K562 (cell line): ENCODE measurements at regions not wholly inside any gene's neighbourhood (a gene's known extent, or its start where the extent isn't known, plus 50 kb on each side); places are given as distances from the start of the nearest gene placed in this dataset.

Source experiments
- HDAC3 ChIP-seq: fragments of 450-650 bp; IDR thresholded peaks from 2 replicates; pipeline ENCODE4 v1.6.1; 2018; ENCODE audit warnings: borderline replicate concordance, mild to moderate bottlenecking, moderate library complexity; ENCODE audit not compliant: partially characterized antibody
- IFI16 ChIP-seq: fragments of 250-450 bp; sonication (Bioruptor Pico); IDR thresholded peaks from 2 replicates; pipeline ENCODE4 v2.1.2; 2022; ENCODE audit warnings: mild to moderate bottlenecking, inconsistent platforms
- ILF3 ChIP-seq: fragments of 450-650 bp; IDR thresholded peaks from 2 replicates; pipeline ENCODE4 v1.6.1; 2018; ENCODE audit warnings: antibody characterized with exemption, mild to moderate bottlenecking, moderate library complexity, borderline replicate concordance
- KAT7 ChIP-seq: sonication (generic); formaldehyde crosslinking; IDR thresholded peaks from 2 replicates; pipeline ENCODE4 v1.8.0; 2022; ENCODE audit warnings: missing genetic modification reagents, mild to moderate bottlenecking, borderline replicate concordance
- SRSF1 ChIP-seq: fragments of 200-400 bp; formaldehyde crosslinking; IDR thresholded peaks from 2 replicates; pipeline ENCODE4 v1.6.1; 2017; ENCODE audit warnings: mild to moderate bottlenecking, low read depth, low read length, moderate library complexity
- TCF3 ChIP-seq: sonication (generic); formaldehyde crosslinking; IDR thresholded peaks from 2 replicates; pipeline ENCODE4 v1.4.0; 2020; ENCODE audit warnings: mild to moderate bottlenecking, missing genetic modification reagents
- ZNF3 ChIP-seq: fragments of 250-450 bp; sonication (Bioruptor Pico); IDR thresholded peaks from 2 replicates; pipeline ENCODE4 v1.5.0; 2021; ENCODE audit warnings: mild to moderate bottlenecking, moderate library complexity
- ZNF354B ChIP-seq: fragments of 250-450 bp; sonication (Bioruptor Pico); IDR thresholded peaks from 2 replicates; pipeline ENCODE4 v1.4.0; 2020
- TF ChIP-seq, protein P1 (sequence below), 2 experiments: fragments of 450-650 bp in 1 of 2; IDR thresholded peaks; 2 replicates each; pipeline ENCODE4 v1.6.1; 2011 to 2017; ENCODE audit warnings: low read depth in 2 of 2, antibody characterized with exemption in 1 of 2, borderline replicate concordance in 1 of 2, low read length in 1 of 2, mild to moderate bottlenecking in 1 of 2, mixed read lengths in 1 of 2; ENCODE audit not compliant: control insufficient read depth in 1 of 2
- TF ChIP-seq, protein P2 (sequence below): fragments of 450-650 bp; IDR thresholded peaks from 2 replicates; pipeline ENCODE4 v1.6.1; 2018; ENCODE audit not compliant: partially characterized antibody
- TF ChIP-seq, protein P3 (sequence below): fragments of 250-450 bp; sonication (Bioruptor Pico); IDR thresholded peaks from 2 replicates; pipeline ENCODE4 v1.4.0; 2020

DNA sequence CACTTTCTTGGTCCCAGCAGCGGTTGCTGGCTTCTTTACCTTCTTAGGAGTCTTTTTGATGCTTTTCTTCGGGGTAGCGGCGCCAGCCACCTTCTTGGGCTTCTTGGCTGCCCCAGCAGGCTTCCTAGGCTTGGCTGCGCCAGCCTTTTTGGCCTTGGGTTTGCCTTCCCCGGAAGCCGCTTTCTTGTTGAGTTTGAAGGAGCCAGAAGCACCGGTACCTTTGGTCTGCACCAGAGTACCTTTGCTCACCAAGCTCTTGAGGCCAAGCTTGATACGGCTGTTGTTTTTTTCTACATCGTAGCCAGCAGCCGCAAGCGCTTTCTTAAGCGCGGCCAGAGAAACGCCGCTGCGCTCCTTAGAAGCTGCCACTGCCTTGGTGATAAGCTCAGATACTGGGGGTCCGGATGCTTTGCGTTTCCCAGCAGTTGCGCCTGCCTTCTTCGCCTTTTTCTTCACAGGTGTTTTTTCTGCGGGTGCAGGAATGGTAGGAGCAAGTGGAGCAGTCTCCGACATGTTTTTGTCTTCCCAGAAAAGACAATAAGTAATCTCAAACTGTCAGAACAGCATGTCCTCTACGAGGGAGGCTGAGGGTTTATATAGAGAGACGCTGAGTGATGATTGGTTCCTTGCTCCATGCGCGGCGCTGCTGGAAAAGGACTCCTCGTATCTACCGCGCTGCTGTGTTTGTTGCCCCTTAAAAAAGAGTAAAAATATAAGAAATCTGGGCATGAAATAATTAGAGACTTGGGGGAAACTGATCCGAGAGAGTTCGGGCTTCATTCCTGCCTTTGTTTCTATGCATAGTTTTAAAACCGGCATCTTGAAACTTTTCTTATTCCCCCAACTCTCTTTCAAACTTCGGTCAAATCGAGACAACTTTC lies 130.3 kb upstream of the BTN3A2 start (continued):
- TF ChIP-seq ZNF3 (CRISPR knock-in tag) = no peak
- TF ChIP-seq, protein P1, sequence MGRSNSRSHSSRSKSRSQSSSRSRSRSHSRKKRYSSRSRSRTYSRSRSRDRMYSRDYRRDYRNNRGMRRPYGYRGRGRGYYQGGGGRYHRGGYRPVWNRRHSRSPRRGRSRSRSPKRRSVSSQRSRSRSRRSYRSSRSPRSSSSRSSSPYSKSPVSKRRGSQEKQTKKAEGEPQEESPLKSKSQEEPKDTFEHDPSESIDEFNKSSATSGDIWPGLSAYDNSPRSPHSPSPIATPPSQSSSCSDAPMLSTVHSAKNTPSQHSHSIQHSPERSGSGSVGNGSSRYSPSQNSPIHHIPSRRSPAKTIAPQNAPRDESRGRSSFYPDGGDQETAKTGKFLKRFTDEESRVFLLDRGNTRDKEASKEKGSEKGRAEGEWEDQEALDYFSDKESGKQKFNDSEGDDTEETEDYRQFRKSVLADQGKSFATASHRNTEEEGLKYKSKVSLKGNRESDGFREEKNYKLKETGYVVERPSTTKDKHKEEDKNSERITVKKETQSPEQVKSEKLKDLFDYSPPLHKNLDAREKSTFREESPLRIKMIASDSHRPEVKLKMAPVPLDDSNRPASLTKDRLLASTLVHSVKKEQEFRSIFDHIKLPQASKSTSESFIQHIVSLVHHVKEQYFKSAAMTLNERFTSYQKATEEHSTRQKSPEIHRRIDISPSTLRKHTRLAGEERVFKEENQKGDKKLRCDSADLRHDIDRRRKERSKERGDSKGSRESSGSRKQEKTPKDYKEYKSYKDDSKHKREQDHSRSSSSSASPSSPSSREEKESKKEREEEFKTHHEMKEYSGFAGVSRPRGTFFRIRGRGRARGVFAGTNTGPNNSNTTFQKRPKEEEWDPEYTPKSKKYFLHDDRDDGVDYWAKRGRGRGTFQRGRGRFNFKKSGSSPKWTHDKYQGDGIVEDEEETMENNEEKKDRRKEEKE (IDR thresholded peaks at IDR 0.05; ENCODE audit: borderline replicate concordance in 1 of 2, control insufficient read depth in 1 of 2, low read depth in 2 of 2, low read length in 1 of 2) = peak; percentile 55 to 92; a peak in 3 of 4 replicates
- peak; percentile 13; the same call in 1 of the 2 replicates for TF ChIP-seq TCF3 (CRISPR knock-in tag)
- 0 out of 2 replicates have a peak, but pooled peaks have one; percentile 18 for TF ChIP-seq KAT7 (CRISPR knock-in tag)
- 0 out of 2 replicates have a peak, but pooled peaks have one; percentile 7 for TF ChIP-seq IFI16 (CRISPR knock-in tag)
- TF ChIP-seq, protein P2, sequence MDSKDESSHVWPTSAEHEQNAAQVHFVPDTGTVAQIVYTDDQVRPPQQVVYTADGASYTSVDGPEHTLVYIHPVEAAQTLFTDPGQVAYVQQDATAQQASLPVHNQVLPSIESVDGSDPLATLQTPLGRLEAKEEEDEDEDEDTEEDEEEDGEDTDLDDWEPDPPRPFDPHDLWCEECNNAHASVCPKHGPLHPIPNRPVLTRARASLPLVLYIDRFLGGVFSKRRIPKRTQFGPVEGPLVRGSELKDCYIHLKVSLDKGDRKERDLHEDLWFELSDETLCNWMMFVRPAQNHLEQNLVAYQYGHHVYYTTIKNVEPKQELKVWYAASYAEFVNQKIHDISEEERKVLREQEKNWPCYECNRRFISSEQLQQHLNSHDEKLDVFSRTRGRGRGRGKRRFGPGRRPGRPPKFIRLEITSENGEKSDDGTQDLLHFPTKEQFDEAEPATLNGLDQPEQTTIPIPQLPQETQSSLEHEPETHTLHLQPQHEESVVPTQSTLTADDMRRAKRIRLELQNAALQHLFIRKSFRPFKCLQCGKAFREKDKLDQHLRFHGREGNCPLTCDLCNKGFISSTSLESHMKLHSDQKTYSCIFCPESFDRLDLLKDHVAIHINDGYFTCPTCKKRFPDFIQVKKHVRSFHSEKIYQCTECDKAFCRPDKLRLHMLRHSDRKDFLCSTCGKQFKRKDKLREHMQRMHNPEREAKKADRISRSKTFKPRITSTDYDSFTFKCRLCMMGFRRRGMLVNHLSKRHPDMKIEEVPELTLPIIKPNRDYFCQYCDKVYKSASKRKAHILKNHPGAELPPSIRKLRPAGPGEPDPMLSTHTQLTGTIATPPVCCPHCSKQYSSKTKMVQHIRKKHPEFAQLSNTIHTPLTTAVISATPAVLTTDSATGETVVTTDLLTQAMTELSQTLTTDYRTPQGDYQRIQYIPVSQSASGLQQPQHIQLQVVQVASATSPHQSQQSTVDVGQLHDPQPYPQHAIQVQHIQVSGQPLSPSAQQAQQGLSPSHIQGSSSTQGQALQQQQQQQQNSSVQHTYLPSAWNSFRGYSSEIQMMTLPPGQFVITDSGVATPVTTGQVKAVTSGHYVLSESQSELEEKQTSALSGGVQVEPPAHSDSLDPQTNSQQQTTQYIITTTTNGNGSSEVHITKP = peak; percentile 17
- TF ChIP-seq ILF3 = peak; percentile 26; the same call in 1 of the 2 replicates
- TF ChIP-seq SRSF1 = no peak
- TF ChIP-seq ZNF354B (CRISPR knock-in tag) = no peak; the same call in 1 of the 2 replicates
- TF ChIP-seq, protein P3, sequence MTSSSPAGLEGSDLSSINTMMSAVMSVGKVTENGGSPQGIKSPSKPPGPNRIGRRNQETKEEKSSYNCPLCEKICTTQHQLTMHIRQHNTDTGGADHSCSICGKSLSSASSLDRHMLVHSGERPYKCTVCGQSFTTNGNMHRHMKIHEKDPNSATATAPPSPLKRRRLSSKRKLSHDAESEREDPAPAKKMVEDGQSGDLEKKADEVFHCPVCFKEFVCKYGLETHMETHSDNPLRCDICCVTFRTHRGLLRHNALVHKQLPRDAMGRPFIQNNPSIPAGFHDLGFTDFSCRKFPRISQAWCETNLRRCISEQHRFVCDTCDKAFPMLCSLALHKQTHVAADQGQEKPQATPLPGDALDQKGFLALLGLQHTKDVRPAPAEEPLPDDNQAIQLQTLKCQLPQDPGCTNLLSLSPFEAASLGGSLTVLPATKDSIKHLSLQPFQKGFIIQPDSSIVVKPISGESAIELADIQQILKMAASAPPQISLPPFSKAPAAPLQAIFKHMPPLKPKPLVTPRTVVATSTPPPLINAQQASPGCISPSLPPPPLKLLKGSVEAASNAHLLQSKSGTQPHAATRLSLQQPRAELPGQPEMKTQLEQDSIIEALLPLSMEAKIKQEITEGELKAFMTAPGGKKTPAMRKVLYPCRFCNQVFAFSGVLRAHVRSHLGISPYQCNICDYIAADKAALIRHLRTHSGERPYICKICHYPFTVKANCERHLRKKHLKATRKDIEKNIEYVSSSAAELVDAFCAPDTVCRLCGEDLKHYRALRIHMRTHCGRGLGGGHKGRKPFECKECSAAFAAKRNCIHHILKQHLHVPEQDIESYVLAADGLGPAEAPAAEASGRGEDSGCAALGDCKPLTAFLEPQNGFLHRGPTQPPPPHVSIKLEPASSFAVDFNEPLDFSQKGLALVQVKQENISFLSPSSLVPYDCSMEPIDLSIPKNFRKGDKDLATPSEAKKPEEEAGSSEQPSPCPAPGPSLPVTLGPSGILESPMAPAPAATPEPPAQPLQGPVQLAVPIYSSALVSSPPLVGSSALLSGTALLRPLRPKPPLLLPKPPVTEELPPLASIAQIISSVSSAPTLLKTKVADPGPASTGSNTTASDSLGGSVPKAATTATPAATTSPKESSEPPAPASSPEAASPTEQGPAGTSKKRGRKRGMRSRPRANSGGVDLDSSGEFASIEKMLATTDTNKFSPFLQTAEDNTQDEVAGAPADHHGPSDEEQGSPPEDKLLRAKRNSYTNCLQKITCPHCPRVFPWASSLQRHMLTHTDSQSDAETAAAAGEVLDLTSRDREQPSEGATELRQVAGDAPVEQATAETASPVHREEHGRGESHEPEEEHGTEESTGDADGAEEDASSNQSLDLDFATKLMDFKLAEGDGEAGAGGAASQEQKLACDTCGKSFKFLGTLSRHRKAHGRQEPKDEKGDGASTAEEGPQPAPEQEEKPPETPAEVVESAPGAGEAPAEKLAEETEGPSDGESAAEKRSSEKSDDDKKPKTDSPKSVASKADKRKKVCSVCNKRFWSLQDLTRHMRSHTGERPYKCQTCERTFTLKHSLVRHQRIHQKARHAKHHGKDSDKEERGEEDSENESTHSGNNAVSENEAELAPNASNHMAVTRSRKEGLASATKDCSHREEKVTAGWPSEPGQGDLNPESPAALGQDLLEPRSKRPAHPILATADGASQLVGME (CRISPR knock-in tag) = no peak
- TF ChIP-seq HDAC3 = peak; percentile 26
